ENCODE measurements at regions not wholly inside any gene's neighbourhood (a gene's known extent, or its start where the extent isn't known, plus 50 kb on each side); places are given as distances from the start of the nearest gene placed in this dataset.

DNA sequence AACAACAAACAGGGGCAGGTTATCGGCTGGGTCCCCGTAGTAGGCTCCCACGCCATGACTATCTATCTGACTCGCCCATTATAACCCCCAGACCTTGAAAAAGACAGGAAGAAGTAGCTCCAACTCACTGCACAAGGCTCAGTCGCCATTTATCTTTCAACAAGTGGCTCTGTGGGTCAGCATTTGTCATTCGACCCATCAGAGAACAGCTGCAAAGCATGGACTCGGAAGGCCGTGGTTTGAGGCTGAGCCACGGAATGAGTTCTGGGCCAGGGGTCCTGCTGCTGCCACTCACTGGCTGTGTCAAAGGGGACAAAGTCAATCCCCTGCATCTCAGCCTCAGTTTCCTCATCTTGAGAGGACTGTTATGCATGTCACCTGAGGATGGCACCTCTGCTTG is 131.0 kb downstream of the DMRTA2 start:
- DNase-seq (ENCODE audit: low read depth) = no peak

DNA sequence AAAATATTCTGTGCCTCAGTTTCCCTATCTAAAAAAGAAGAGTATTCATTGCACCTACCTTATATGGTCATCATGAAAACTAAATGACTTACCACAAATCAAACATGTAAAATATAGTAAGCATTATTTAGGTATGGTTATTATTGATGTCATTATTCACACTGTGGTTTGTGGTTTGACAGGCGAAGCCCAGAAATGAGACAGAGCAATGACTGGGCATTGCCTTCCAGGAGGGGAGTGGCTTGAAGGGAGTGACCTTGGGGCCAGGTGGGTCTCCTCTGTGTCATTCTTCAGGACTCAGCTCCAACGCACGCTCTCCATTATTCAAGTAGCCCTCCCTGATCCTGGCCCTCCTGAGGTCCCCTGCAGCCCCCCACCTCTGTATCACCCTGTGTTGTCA is 133.7 kb downstream of the DMRTA2 start:
- DNase-seq (ENCODE audit: low read depth) = no peak

DNA sequence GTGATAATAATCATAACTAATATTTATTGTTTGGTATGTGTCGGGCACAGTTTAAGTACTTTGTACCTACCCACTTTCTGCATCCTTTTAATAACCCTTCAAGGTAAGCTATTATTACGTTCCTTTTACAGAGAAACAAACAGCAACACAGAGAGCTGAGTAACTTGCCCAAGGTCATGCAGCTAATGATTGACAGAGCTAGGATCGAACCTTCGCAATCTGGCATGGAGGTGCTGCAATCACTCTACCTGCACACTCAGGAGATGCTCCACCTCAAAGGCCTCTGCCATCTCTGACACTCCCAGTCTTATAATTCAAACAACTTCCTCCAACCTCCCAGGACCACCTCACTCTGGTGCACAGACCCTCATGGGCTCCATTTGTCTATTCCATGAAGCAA is 137.2 kb downstream of the DMRTA2 start:
- no peak for DNase-seq (ENCODE audit: low read depth)

DNA sequence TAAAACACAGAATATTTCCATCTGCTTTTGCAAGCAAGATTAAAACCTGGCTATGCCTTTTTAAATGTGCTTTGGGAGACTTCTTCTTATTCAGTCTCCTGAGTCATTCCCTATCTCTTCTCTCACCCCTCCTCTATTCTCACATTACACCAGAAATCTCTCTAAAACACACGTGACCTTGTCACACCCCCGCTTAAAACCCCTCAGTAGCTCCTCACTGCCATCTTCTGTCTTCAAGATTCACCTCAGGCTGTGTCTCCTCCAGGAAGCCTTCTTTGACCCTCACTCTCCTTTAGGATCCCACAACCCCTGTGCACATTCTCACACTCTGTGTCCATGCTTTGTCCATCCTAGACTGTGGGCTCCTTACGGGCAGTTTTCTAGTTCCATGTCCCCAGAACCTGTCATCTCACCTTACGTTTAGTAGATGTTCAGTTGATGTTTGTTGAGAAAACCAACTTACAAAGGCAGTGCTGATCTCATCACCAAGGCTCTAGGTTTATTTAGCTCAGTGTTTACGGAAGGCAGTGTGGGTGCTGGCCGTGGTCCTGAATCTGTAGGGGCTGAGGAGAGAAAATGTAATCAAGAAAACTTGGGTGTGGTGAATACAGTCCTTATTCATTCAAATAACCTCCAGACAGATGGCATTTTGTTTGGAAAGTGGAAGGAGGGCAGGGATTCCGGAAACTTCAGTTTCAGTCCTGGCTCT is 143.5 kb downstream of the DMRTA2 start:
- no peak for DNase-seq (ENCODE audit: low read depth)

DNA sequence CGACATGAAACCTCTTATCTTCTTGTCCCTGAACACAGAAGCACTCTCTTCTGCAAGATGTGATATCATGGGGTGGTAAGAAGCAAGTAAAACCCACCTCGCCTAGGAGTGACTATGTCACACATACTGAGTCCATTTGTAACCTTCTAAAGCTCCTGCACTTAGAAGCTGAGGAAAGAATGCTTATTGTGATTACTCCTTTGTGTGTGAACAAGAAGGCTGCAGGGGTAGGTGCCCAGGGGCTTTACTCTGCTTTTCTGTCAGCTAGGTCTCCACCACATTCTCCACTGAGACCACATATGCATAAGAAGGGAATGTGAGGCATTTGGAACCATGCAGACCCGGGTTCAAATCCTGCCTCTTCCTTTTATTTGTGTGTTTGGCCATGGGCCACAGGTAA is 144.3 kb downstream of the DMRTA2 start:
- no peak for DNase-seq (ENCODE audit: low read depth)

DNA sequence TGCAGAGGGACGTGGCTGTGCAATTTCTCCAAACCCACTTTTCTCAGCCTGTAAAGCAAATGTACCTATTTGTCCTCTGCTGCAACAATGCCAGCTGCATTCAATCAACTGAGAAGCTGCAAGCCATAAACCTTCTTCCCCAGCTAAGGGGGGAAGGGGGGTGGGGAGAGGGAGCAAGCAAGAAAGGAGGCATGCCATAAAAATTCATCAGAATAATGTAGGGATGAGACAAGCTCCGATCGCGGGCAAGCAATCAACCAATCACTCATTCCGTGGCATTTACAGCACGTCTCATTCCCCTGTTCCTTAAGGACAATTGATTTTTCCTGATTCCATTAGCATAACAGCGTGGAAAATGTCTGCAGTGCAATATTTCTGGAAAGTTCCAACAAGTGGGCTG is 144.8 kb downstream of the DMRTA2 start:
- DNase-seq (ENCODE audit: low read depth) = no peak

DNA sequence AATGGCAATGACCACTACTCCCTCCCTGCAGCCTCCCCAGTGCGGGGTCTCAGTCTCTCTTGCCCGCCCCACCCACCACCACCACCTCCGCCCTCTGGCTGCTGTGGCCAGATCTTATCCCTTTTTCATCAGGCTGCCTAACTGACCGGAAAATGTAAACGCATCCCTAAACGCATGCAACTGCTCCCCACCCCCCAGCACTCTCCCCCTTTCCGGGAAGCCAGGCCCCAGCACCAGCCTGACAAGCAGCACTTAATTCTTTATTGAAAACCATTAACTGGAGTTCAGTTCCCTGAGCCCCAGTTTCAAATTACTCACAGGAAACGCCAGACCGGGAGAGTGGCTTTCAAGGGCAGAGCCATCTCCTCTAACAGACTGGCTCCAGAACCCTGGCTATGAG is 147.7 kb downstream of the DMRTA2 start:
- no peak for DNase-seq (ENCODE audit: low read depth)

DNA sequence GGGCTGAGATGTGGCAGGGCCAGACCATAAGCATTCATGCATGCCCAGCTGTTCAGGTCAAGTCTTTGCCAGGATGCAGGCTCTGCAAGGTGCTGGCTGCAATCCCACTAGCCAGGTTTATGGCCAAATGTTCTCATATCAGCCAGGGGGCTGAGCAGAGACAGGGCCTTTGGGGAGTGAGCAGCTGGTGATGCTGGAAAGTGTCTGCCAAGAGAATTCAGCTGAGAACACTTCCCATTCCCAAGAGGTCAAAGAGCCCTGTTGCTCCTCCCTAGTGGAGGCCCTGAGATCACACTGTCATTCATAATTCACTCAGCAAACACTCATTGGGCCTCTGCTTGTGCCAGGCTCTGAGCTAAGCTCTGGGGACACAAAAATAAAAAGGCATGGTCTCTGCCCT is 150.3 kb downstream of the DMRTA2 start:
- DNase-seq (ENCODE audit: low read depth) = no peak

DNA sequence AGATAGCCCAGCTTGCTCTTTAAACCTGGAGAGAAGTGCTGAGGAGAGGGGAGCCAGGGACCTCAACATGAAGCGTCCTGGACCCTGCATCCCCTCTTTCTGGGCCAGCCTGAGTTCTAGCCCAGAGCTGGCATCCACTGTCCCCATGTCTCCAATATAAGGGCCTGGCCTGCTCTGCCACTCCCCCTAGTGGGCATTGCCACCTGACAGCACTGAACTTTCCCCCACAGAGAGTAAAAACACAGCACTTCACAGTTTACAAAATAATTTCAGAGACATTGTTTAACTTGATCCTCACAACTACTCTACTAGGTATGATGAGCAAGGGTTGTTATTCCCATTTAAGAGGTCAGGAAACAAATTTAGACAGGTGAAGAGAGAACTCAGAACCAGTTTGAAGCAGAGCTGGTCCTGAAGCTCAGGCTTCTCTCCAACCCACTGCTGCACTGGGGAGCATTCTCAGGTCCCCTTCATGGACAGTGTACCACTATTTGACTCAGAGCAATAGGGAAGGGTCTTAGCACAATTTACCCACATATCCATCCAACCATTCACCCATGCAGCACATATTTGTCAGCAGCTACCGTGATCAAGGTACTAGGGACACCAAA is 151.2 kb downstream of the DMRTA2 start:
- no peak for DNase-seq (ENCODE audit: low read depth)

DNA sequence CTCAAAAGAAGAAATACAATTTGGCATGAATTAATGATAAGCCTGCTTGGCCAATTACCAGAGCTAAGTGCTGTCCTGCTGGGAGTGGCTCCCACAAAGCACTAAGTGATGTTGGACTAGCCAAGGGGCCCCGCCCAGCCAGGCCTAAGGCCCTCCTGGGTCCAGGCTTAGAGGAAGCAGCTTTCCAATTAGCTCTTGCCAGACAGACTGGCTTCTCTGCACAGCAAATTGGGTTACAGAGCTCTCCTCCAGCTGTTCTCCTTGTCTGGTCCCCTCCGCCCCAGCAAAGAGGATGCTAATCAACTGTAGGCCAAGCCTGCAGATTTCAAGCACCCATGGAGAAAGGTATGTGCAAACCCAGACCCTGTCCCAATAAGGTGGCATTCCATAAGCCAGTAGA is 151.9 kb downstream of the DMRTA2 start:
- no peak for DNase-seq (ENCODE audit: low read depth)

DNA sequence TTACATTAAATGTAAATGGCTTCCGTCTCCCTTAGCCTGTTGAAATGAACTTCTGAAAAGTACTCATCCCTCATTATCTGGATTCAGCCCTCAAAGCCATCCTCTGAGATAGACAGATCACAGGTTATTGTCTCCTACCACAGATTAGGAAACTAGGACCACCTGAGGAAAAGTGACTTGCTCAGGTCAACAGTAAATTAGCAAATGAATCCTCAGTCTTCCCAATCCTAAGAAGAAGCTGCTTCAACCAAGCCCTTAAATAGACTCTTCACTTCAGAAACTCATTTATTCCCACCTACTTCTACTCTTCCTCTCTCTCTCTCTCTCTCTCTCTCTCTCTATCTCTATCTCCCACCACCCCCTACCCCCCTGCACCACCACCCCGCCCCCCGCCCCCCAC is 152.3 kb downstream of the DMRTA2 start:
- no peak for DNase-seq (ENCODE audit: low read depth)

DNA sequence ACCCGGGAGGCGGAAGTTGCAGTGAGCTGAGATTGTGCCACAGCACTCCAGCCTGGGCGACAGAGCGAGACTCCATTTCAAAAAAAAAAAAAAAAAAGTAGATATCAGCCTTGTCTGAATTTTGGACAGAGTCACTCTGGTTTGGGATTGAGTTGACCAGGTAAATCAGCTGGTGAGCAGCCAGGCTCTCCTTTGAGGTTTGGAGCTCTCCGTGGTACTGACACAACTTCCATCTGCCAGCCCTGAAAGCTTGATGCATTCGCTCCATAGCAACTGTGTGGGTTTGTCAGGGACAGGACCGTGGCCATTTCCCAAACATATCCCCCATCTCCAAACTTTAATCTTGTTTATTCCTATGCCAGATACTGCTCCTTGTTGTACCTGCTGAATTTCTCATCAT is 155.2 kb downstream of the DMRTA2 start:
- no peak for DNase-seq (ENCODE audit: low read depth)

DNA sequence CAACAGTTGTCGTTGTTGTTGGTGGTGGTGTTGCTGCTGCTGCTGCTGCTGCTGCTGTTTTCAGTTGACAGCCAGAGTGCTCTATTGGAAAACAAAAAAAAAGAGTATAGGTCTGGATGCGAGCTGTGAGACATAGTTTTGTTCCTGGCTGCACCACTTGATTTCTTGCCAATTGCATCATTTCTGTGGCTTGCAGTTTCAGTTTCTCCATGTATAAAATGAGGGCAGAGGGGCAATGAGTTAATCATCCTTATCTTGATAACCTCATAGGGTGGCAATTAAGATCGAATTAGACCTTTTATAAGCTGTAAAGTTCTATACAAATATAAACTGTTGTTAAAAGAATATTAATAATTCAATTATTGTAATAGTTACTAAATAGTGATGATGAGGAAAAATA is 156.7 kb downstream of the DMRTA2 start:
- no peak for DNase-seq (ENCODE audit: low read depth)

DNA sequence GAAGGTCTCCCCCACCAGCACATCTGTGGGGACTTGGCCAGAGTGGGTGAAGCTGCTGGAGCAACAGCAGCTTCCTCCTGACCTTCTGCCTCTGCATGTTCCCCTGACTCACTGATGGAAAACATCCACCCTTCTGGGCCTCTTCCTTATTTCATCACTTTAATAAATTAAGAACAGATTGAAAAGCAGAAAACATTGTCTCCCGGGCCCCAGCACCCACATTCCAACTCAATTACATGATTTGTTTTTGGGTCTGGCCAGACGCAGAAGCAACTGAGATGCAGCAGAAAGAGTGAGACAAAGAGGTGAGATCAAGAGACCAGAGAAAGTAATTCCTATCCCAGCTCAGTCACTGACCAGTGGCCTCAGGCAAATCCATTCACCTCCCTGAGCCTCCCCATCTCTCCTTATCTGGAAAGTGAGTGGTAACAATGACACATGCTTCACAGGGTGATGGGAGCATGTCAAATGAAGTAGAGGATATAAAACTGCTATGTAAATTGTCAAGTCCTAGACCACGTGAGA is 157.1 kb downstream of the ELAVL4 start:
- no peak for DNase-seq (ENCODE audit: low read depth)

DNA sequence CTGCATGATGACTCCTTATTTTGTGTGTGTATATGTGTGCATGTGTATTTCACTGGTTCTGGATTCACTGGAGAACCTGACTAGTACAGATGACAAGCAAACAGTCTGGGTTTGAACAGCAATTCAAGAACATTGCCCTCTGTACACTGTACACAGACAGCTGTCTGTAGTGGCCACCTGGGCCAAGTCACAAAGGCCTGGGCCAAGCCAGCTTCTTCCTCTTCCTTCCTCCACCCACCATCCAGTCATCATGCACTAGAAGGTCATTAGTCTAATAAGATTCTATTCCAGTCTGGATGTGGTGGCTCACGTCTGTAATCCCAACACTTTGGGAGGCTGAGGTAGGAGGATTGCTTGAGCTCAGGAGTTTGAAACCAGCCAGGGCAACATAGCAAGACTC is 155.9 kb downstream of the ELAVL4 start:
- DNase-seq (ENCODE audit: low read depth) = no peak

DNA sequence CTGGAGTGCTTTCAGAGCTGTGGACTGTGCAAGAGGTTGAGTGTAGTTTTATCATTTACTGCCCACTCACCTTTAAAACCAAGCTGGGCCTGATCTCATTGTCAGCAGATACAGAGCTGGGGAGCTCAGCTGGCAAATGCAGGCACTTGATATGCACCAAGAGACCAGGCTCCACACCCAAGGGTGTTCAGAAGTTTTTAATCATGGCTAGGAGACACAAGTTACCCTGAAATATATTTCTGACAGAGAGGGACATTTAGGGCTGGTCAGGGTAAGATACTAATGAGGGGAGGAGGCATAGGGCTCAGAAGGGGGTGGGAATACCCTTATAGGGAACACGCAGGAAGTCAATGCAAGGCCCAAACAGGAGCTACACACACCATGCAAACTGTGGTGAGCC is 153.7 kb downstream of the ELAVL4 start:
- DNase-seq (ENCODE audit: low read depth) = no peak

DNA sequence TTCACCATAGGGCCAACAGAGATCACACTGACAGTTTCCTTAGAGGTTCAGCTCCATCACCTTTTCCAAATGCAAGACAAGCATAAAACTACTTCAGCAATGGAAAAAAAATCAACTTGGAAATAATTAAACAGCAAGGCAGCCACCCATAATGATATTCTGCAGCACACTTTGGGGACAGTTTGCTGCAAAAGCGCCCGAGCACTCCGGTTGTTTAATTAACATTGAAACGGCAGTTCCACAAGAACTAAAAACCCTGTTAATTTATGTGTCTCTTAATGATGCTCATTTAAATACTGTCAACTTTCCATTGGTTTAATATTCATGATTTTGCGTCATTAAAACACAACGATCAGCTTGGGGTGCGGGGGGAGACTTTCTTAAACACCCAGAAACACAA is 153.2 kb downstream of the ELAVL4 start:
- no peak for DNase-seq (ENCODE audit: low read depth)

DNA sequence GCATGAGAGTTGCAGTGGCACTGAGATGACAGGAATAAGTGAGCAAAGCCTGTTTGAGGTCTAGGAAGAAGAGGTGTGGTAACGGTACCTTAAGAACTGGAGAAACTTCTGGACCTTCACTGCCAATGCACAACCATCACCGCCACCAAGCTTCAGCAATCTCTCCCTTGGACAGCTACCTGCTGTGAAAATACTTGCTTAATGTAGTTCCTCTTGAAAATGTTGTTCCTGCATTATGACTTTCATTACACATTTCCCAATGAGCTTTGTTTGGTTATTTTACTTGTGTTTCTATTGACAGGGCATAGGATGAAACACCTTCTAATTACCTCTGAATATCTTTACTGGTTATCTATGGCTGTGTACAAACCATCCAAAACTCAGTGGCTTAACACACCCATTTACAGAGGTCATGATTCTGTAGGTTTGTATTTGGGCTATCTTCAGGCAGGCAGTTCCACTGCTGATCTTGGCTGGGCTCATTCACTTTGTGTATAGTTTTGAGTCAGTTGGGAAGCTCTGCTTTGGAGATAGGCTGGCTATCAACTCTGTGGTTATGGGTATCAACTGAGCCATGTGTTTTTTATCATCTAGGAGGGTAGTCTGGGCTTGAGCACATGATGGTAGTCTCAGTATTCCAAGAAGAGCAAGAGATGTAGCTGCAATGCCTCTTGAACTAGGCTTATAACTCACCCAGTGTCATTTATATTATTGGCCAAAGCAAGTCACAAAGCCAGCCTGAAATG is 149.4 kb downstream of the ELAVL4 start:
- no peak for DNase-seq (ENCODE audit: low read depth)

DNA sequence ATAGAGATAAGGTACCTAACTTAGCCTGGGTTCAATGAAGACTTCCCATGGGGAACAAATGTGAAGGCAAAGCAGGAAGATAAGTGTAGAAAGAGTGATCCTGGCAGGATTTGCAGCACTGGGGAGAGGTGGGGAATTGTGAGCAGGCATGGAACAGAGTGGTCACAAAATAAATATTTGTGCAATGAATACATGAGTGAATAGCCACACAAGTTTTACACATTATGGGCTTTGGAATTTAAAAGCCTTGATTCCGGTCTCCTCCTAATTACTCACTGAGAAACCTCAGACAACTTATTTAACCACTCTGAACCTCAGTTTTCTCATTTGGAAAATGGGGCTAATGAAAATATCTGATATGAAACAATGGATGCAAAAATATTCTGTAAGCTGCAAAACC is 148.3 kb downstream of the ELAVL4 start:
- no peak for DNase-seq (ENCODE audit: low read depth)
